ENCODE measurements at regions not wholly inside any gene's neighbourhood (a gene's known extent, or its start where the extent isn't known, plus 50 kb on each side); places are given as distances from the start of the nearest gene placed in this dataset.

DNA sequence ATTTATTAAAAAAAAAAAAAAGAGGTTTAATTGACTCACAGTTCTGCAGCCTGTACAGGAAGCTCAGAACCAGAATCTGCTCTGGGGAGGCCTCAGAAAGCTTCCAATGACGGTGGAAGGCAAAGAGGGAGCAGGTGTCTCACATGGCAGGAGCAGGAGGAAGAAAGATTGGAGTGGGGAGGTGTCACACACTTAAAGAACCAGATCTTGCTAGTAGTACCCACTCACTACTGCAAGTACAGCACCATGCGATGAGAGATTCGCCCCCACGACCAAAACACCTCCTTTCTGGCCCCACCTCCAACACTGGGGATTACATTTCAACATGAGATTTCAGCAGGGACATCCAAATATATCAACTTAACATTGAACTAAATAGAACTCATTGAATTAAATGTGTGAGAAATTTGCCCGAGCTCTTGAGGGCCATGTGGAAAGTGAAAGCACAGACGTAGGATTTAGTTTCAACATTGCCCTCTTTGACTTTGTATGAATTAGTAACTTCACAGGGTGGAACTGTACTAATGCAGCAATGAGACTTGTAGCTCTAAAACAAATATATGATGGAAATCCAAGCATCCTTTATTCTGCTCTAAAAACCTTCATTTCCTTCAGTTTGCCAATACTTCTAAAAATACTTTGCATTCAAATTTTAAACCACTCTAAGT is 628.2 kb downstream of the FAM181B start:
- TF ChIP-seq, protein P1, sequence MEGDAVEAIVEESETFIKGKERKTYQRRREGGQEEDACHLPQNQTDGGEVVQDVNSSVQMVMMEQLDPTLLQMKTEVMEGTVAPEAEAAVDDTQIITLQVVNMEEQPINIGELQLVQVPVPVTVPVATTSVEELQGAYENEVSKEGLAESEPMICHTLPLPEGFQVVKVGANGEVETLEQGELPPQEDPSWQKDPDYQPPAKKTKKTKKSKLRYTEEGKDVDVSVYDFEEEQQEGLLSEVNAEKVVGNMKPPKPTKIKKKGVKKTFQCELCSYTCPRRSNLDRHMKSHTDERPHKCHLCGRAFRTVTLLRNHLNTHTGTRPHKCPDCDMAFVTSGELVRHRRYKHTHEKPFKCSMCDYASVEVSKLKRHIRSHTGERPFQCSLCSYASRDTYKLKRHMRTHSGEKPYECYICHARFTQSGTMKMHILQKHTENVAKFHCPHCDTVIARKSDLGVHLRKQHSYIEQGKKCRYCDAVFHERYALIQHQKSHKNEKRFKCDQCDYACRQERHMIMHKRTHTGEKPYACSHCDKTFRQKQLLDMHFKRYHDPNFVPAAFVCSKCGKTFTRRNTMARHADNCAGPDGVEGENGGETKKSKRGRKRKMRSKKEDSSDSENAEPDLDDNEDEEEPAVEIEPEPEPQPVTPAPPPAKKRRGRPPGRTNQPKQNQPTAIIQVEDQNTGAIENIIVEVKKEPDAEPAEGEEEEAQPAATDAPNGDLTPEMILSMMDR (IDR thresholded peaks at IDR 0.05) = no peak
- Mint-ChIP-seq H3K27ac (no peak overlapping the region), H3K36me3 (ENCODE audit: low read depth) (no peaks in the 10 kb centered on the region), H3K9me3 (no peaks in the 10 kb centered on the region), H3K4me1 (no peaks in the 10 kb centered on the region), H3K27me3 (ENCODE audit: low read depth, poor library complexity) (no peaks in the 10 kb centered on the region), H3K4me3 (no peak overlapping the region)
- DNase-seq = no peak

DNA sequence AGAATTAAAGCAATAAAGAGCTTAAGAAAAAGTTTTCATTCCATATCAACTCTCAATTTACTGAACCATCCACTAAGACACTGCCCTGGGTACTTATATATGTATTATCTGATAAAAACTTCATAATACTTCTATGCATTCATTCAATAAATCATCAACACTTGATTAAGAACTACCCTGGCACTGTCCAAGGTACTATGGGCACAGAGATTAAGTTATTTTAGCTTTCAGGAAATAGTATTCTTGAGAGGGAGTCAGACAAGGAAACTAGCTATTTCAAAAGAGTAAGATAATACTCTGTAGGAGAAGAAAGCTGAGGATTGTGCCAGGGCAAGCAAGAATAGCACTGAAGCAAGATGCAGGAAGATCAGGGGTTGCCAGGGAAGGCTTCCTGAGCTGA is 640.8 kb downstream of the FAM181B start:
- no peak for DNase-seq
- no peak overlapping the region for H3K27ac Mint-ChIP-seq
- H3K36me3 Mint-ChIP-seq (ENCODE audit: low read depth) = no peaks in the 10 kb centered on the region
- H3K27me3 Mint-ChIP-seq (ENCODE audit: low read depth, poor library complexity) = no peaks in the 10 kb centered on the region
- no peaks in the 10 kb centered on the region for H3K4me1 Mint-ChIP-seq
- TF ChIP-seq, protein P1 (IDR thresholded peaks at IDR 0.05) = no peak
- H3K9me3 Mint-ChIP-seq = no peaks in the 10 kb centered on the region
- no peak overlapping the region for H3K4me3 Mint-ChIP-seq

DNA sequence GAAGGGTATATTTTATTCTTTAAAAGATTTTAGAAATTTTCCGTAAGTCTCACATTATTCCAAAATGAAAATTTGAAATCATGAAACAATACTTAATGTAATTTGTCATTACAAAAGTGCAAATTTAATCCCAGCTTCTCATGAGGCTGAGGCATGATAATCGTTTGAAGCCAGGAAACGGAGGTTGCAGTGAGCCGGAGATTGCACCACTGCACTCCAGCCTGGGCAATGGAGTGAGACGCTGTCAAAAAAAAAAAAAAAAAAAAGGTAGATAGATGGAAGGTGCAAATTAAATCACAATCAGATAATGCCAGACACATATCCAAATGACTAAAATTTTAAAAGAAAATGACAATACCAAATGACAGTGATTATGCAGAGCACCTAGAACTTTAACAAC is 644.2 kb downstream of the FAM181B start:
- no peak overlapping the region for H3K27ac Mint-ChIP-seq
- TF ChIP-seq, protein P1 (IDR thresholded peaks at IDR 0.05) = no peak
- no peak for DNase-seq
- peaks cover 3% of the 10 kb centered on the region for H3K27me3 Mint-ChIP-seq (ENCODE audit: low read depth, poor library complexity)
- peaks cover 5% of the 10 kb centered on the region for H3K4me1 Mint-ChIP-seq
- H3K36me3 Mint-ChIP-seq (ENCODE audit: low read depth) = no peaks in the 10 kb centered on the region
- no peak overlapping the region for H3K4me3 Mint-ChIP-seq
- H3K9me3 Mint-ChIP-seq = no peaks in the 10 kb centered on the region

DNA sequence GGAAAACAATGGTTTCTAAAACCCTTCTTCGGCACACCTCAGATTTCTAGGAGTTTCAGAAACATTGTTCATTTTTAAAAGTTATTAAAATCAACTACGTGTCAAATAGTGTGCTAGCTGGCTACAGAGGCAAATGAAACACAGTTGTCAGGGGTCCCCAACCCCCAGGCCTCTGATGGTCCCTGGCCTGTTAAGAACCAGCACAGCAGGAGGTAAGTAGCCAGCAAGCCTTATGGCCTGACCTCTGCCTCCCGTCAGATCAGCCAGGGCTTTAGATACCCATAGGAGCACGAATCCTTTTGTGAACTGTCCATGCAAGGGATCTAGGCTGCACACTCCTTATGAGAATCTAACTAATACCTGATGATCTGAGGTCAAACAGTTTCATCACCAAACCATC is 648.2 kb downstream of the FAM181B start:
- H3K4me1 Mint-ChIP-seq = peaks cover 12% of the 10 kb centered on the region
- TF ChIP-seq, protein P1 (IDR thresholded peaks at IDR 0.05) = no peak
- no peak overlapping the region for H3K27ac Mint-ChIP-seq
- no peaks in the 10 kb centered on the region for H3K9me3 Mint-ChIP-seq
- H3K4me3 Mint-ChIP-seq = no peak overlapping the region
- no peaks in the 10 kb centered on the region for H3K36me3 Mint-ChIP-seq (ENCODE audit: low read depth)
- peaks cover 3% of the 10 kb centered on the region for H3K27me3 Mint-ChIP-seq (ENCODE audit: low read depth, poor library complexity)
- no peak for DNase-seq

DNA sequence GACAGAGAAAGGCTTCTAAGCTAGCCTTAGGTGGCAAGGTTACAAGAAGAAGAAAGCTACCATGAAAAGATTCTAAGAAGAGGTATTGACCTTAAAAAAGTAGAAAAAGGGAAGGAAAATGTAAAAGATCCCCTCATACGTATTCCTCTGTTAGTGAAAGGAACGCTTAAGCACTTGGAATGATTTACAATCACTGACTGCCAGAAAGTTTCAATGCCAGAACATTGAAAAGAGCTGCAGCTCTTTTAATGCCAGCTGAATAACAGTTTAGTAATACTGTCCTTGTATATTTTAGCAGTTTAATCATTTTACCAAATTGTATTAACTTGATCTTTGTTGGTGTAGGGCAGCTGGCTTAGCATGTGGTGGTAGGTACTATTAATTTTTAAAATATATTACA is 650.7 kb downstream of the FAM181B start:
- Mint-ChIP-seq H3K27me3 (ENCODE audit: low read depth, poor library complexity) (peaks cover 3% of the 10 kb centered on the region), H3K36me3 (ENCODE audit: low read depth) (no peaks in the 10 kb centered on the region), H3K27ac (no peak overlapping the region), H3K4me3 (no peak overlapping the region), H3K9me3 (no peaks in the 10 kb centered on the region), H3K4me1 (peaks cover 12% of the 10 kb centered on the region)
- TF ChIP-seq, protein P1 (IDR thresholded peaks at IDR 0.05) = no peak
- no peak for DNase-seq

DNA sequence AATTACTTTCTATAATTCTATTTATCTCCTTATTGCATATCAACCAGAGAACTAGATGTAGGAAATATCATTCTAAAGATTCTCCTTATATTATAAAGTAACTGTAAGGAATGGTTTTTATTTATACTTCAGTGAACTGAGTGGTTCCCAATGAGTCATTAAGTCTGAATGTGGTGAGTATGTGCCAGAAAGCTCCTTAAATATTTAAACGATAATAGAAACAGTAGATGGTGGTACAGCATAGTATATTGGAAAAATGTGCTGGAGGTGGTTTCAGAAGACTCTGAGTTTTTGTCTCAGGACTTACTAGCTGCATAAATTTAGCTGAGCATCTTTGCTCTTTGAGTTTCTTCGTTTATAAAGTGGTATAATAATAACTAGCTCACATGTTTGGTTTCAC is 653.5 kb downstream of the FAM181B start:
- Mint-ChIP-seq H3K27me3 (ENCODE audit: low read depth, poor library complexity) (no peaks in the 10 kb centered on the region), H3K4me3 (no peak overlapping the region), H3K9me3 (no peaks in the 10 kb centered on the region), H3K4me1 (peaks cover 7% of the 10 kb centered on the region), H3K27ac (no peak overlapping the region), H3K36me3 (ENCODE audit: low read depth) (no peaks in the 10 kb centered on the region)
- TF ChIP-seq, protein P1 (IDR thresholded peaks at IDR 0.05) = no peak
- no peak for DNase-seq

Measured in nephron progenitor cell (in vitro differentiated cells).